Uterus (tissue), 3 donors: ENCODE measurements at regions not wholly inside any gene's neighbourhood (a gene's known extent, or its start where the extent isn't known, plus 50 kb on each side); places are given as distances from the start of the nearest gene placed in this dataset.
"Not testable (repeated sequence)": the region's sequence is repeated elsewhere in the genome, so short reads cannot be mapped to it uniquely, and the experiment has no call there.

Experiments
- DNase-seq, 2 donors: peaks; one replicate each; pipeline ENCODE4 v3.0.0-alpha.2; 2019 to 2020
- H3K27ac ChIP-seq, 2 donors: fragments of 200-600 bp; sonication (generic); 1 replicate in 1 of 2; 2 replicates in 1 of 2; pipeline ENCODE4 v1.5.1; 2016 to 2018
- H3K27me3 ChIP-seq, 2 donors: fragments of 200-600 bp; sonication (generic); one replicate each; pipeline ENCODE4 v1.5.1; 2018 to 2019; ENCODE audit warnings: control low read depth in 1 of 2
- H3K36me3 ChIP-seq, 2 donors: fragments of 200-600 bp; sonication (generic); one replicate each; pipeline ENCODE4 v1.5.1; 2019; ENCODE audit warnings: control low read depth in 1 of 2
- H3K4me1 ChIP-seq, 2 donors: fragments of 200-600 bp; sonication (generic); one replicate each; pipeline ENCODE4 v1.5.1; 2018 to 2019; ENCODE audit warnings: control low read depth in 1 of 2
- H3K4me3 ChIP-seq, 2 donors: fragments of 200-600 bp; sonication (generic); 1 replicate in 1 of 2; 2 replicates in 1 of 2; pipeline ENCODE4 v1.5.1; 2018 to 2019; ENCODE audit warnings: mild to moderate bottlenecking in 1 of 2
- H3K9me3 ChIP-seq, 2 donors: fragments of 200-600 bp; sonication (generic); one replicate each; pipeline ENCODE4 v1.5.1; 2019; ENCODE audit warnings: control low read depth in 1 of 2
- CTCF ChIP-seq, 4 experiments: fragments of 200-600 bp in 2 of 4; fragments of 450-650 bp in 2 of 4; sonication (generic) in 2 of 4; IDR thresholded peaks; one replicate each; pipeline ENCODE4 v1.5.1; 2016 to 2019; ENCODE audit warnings: antibody characterized with exemption in 4 of 4, mild to moderate bottlenecking in 2 of 4, moderate library complexity in 1 of 4
- POLR2A ChIP-seq, 2 donors: fragments of 450-650 bp; IDR thresholded peaks; one replicate each; pipeline ENCODE4 v1.6.1; 2016; ENCODE audit warnings: antibody characterized with exemption in 2 of 2, mild to moderate bottlenecking in 1 of 2, moderate library complexity in 1 of 2
- intact Hi-C: fragments of 100-400 bp; cut with DNase I; formaldehyde crosslinking; loops from one replicate; pipeline ENCODE4 v1.15.1; 2023; ENCODE audit warnings: low total_unique reads
- donor health status: DM: yes; HTN: yes; CAD: no.

- no peaks in the 10 kb centered on the region for H3K36me3 ChIP-seq
- no peaks in the 10 kb centered on the region for H3K4me1 ChIP-seq
- TF ChIP-seq CTCF (IDR thresholded peaks at IDR 0.05) (no peak), POLR2A (IDR thresholded peaks at IDR 0.05) (no peak)
- H3K27ac ChIP-seq, result no peak overlapping the region
- no peak for DNase-seq
- intact Hi-C loops, result no loop called here
- H3K9me3 ChIP-seq, result no peaks in the 10 kb centered on the region
- H3K4me3 ChIP-seq, result no peak overlapping the region
- H3K27me3 ChIP-seq, result no peaks in the 10 kb centered on the region
Measured at GRCh38 chr2:21369787-21370186, 246.0 kb downstream of the TDRD15 start.

GRCh38 chr2:21371499-21372003 lies 247.8 kb downstream of the TDRD15 start:
- no peak for DNase-seq
- no peak overlapping the region for H3K4me3 ChIP-seq
- intact Hi-C loops, result no loop called here
- TF ChIP-seq POLR2A (IDR thresholded peaks at IDR 0.05) (no peak), CTCF (IDR thresholded peaks at IDR 0.05) (no peak)
- no peaks in the 10 kb centered on the region for H3K27me3 ChIP-seq
- H3K36me3 ChIP-seq, result no peaks in the 10 kb centered on the region
- H3K4me1 ChIP-seq, result no peaks in the 10 kb centered on the region
- H3K9me3 ChIP-seq, result no peaks in the 10 kb centered on the region
- no peak overlapping the region for H3K27ac ChIP-seq

- Histone ChIP-seq H3K27ac (no peak overlapping the region), H3K27me3 (no peaks in the 10 kb centered on the region), H3K9me3 (no peaks in the 10 kb centered on the region), H3K36me3 (no peaks in the 10 kb centered on the region), H3K4me1 (no peaks in the 10 kb centered on the region), H3K4me3 (no peak overlapping the region)
- no peak for DNase-seq
- TF ChIP-seq CTCF (IDR thresholded peaks at IDR 0.05) (no peak), POLR2A (IDR thresholded peaks at IDR 0.05) (no peak)
- intact Hi-C loops, result no loop called here
Measured at GRCh38 chr2:21372654-21373053, 248.9 kb downstream of the TDRD15 start.

GRCh38 chr2:21376864-21377263 lies 253.1 kb downstream of the TDRD15 start:
- H3K9me3 ChIP-seq, result no peaks in the 10 kb centered on the region
- H3K4me3 ChIP-seq, result no peak overlapping the region
- intact Hi-C loops, result no loop called here
- no peaks in the 10 kb centered on the region for H3K27me3 ChIP-seq
- H3K36me3 ChIP-seq, result no peaks in the 10 kb centered on the region
- H3K27ac ChIP-seq, result no peak overlapping the region
- H3K4me1 ChIP-seq, result no peaks in the 10 kb centered on the region
- TF ChIP-seq CTCF (IDR thresholded peaks at IDR 0.05) (no peak), POLR2A (IDR thresholded peaks at IDR 0.05) (no peak)
- DNase-seq, result no peak

- H3K4me1 ChIP-seq, result no peaks in the 10 kb centered on the region
- no peak overlapping the region for H3K27ac ChIP-seq
- DNase-seq, result no peak
- H3K4me3 ChIP-seq, result no peak overlapping the region
- TF ChIP-seq POLR2A (IDR thresholded peaks at IDR 0.05) (no peak), CTCF (IDR thresholded peaks at IDR 0.05) (no peak)
- no peaks in the 10 kb centered on the region for H3K36me3 ChIP-seq
- H3K9me3 ChIP-seq, result no peaks in the 10 kb centered on the region
- no peaks in the 10 kb centered on the region for H3K27me3 ChIP-seq
- intact Hi-C loops, result no loop called here
Measured at GRCh38 chr2:21379140-21379539, 255.4 kb downstream of the TDRD15 start.

GRCh38 chr2:21379668-21380067 lies 255.9 kb downstream of the TDRD15 start:
- DNase-seq, H3K9me3 ChIP-seq, H3K36me3 ChIP-seq, intact Hi-C loops, H3K4me3 ChIP-seq, H3K4me1 ChIP-seq, H3K27ac ChIP-seq, H3K27me3 ChIP-seq: not testable (repeated sequence)
